GM21367 (cell line): ENCODE measurements at regions not wholly inside any gene's neighbourhood (a gene's known extent, or its start where the extent isn't known, plus 50 kb on each side); places are given as distances from the start of the nearest gene placed in this dataset.

Experiments
- ATAC-seq: cut with Tn5 transposase; IDR thresholded peaks from one replicate; pipeline ENCODE4 v1.9.1; 2021; ENCODE audit not compliant: unreplicated experiment

GRCh38 chr2:5039241-5039975 is 652.8 kb upstream of the SOX11 start:
- no peak for ATAC-seq

GRCh38 chr2:5040571-5040970 is 651.6 kb upstream of the SOX11 start:
- ATAC-seq: no peak

- no peak for ATAC-seq
Observed at GRCh38 chr2:5041501-5041900, 650.7 kb upstream of the SOX11 start.

GRCh38 chr2:5042666-5043440 is 649.3 kb upstream of the SOX11 start:
- no peak for ATAC-seq

DNA sequence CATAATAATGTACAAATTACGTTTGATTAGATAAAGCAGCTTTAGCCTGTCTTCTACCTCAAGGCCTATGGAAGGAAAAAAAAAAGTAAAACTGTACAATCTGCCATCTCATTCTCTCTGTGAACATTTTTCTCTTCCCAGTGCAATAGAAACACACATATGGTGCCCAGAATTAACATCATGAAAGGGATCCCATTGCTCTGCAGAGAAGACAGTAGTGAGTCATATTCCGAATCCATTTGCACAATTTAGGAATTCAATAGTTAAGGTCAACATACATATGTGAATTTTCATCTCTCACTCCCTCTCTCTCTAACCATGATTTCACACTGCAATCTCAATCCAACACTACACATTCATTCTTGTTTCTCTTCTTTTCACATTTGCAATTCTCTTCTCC is 640.9 kb upstream of the SOX11 start:
- ATAC-seq: no peak

DNA sequence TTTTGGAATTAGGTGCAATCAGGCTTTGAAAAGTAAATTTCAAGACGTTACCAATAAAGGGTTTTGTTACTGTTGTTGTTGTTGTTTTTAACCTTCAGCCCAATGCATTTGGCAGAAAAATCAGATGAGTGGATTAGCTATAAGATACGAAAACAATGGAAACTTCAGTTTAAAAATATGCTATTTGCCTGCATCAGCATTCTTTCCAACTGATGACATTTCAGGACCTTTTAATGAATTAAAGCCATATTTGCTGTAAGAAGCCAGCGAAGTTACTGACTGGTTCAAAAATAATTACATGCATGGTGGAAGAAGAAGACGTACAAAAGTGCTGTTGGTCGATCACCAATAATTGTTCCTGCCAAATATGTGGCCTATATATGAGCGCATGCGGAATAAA is 639.3 kb upstream of the SOX11 start:
- no peak for ATAC-seq

DNA sequence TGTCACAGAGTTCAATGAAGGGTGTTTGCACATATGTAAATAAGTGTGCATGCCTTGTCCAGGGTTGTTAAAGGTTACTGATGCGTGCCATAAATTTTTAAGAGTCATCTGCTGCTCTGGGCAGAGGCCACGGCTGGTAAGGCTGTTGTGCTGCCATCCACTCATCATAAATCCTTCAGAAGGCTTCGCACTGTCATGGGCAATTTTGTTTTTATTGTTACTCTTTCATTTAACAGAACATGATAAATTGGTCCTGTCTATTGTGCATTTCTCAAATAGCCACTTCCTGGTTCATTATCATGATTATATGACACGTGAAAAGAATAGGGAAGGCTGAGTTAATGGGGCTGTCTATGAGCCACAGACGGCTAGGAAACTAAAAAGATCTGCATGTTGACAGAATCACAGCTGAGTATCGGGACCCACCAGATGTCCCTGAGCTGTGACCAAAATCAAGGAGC is 634.3 kb upstream of the SOX11 start:
- no peak for ATAC-seq

DNA sequence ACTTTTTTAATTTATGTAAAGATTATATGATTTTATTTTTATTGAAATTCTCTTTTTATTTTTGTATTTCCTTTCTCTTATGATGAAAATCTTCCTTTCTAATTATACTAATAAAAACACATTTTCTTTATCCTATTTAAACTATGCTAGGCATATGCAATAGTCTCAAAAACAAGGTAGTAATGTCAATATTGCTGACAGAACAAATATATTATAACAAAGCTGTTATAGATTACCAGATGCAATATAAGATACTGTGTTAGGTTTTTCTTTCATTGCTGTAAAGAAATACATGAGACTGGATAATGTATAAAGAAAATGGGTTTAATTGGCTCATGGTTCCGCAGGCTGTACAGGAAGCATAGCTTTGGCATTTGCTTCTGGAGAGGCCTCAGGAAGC is 631.2 kb upstream of the SOX11 start:
- ATAC-seq: no peak

GRCh38 chr2:5064687-5065086 is 627.5 kb upstream of the SOX11 start:
- ATAC-seq: no peak

DNA sequence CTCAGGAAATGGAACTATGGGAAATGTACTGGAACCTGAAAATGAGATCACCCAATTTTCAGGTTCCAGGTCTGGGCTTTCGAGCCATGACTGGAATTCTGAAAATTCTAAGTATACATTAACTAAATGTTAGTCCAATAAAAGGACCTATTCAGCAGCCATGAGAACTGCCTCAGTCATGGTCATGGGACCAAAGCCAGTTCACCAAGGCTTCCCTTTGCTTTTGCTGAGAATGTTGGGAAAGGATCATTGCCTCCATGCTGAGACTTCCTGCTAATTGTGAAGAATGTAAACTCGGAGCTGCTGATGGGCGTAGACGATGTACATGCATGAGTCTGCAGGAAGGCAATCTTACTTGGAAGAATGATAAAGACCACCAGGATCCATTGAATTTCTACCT is 624.4 kb upstream of the SOX11 start:
- no peak for ATAC-seq

- no peak for ATAC-seq
Observed at GRCh38 chr2:5070257-5070656, 621.9 kb upstream of the SOX11 start.

- ATAC-seq: no peak
Observed at GRCh38 chr2:5074733-5075132, 617.5 kb upstream of the SOX11 start.

GRCh38 chr2:5076599-5076998 is 615.6 kb upstream of the SOX11 start:
- ATAC-seq: no peak

DNA sequence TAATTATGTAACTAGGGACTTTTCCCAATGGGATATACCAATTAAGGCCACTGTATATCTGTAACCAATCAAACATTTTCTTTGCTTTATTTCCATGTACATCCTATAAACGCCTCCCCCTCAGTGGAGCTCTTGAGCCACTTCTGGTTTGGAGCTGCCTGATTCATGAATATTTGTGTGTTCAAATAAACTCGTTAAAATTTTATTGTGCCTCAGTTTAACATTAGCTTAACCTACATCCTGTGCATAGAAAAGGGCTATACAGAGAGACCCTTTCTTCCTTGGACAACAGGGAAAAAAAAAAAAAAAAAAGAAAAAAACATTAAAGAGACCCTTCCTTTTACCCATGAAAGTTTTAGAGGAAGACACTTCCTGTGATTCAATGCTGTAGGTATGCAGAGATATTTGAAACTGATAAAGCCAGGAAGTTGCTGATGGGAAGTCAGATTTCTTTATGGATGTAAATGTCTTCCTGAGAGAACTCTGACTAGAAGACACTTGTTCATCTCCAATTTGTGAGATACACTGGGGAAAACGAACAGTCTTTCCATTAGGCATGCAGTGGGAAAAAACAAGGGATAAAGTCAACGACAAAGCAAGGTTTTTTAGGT is 614.6 kb upstream of the SOX11 start:
- ATAC-seq: no peak

DNA sequence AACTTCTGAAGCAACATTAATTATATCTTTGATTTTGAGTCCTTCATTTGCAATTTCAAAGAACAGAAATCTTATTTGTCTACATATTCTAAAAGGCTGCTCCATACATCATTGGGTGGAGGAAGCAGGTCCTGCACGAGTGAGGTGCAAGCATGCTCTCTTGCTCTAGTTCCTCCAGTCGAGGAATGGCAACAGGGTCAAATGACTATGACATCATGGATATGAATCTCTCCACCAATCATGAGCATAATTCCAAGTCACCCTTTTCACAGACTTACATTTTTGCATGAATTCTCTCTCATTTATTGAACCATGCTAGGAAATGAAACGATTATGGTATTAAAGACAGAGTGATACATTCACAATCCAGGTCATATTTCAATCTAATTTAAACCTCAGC is 608.8 kb upstream of the SOX11 start:
- ATAC-seq: no peak

GRCh38 chr2:5089409-5089808 is 602.8 kb upstream of the SOX11 start:
- ATAC-seq: no peak

GRCh38 chr2:5093056-5093455 is 599.1 kb upstream of the SOX11 start:
- ATAC-seq: no peak

DNA sequence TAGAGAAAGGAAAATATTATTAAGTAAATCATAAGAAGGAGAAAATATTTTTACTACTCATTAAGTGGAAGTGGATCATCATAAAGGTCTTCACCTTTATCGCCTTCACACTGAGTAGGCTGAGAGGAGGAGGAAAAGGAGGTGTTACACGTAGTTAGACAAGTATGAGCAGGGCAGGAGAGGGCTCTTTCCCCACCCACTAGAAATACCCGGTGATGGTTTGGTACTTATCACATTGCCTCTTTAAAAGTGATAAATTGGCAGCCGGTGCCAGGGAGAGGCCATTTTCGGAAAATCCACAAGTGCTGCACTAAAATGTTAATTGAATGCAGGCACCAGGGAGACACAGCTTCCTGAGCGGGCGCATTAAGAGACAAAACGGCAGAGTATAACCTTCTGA is 598.7 kb upstream of the SOX11 start:
- no peak for ATAC-seq

DNA sequence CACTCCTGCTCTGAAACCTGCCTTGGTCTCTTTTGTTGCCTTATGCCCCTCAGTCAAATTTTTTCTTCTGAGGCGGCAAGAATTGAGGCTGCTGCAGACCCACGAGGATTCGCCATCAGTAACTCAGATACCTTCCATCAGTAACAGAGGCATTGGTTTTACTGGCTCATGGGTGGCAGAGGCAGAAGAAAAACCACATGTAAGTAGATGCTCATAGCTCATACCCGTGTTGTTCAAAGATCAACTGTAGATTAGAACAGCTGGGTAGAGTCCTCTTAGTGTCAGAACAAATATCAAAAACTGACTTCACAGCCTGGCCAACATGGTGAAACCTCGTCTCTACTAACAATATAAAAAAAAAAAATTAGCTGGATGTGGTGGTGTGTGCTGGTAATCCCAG is 598.0 kb upstream of the SOX11 start:
- no peak for ATAC-seq

DNA sequence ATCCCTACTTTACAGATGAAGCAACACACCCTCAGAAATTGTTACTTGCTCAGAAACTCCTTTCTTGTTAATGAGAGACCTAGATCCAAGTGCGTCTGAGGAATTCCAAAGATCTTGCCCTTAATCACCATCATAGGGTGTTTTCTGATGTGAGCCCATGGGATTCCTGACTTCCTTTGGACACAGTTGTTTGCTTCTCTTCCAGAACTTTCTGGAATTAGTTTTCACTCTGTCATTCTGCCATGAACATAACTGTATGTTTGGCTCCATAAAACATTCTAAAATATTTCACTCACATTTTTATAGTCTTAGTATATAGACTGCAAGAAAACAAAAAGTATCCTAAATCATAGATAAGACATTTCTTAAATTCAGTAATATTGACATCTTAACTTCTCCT is 593.9 kb upstream of the SOX11 start:
- no peak for ATAC-seq

- no peak for ATAC-seq
Observed at GRCh38 chr2:5102823-5103222, 589.4 kb upstream of the SOX11 start.

DNA sequence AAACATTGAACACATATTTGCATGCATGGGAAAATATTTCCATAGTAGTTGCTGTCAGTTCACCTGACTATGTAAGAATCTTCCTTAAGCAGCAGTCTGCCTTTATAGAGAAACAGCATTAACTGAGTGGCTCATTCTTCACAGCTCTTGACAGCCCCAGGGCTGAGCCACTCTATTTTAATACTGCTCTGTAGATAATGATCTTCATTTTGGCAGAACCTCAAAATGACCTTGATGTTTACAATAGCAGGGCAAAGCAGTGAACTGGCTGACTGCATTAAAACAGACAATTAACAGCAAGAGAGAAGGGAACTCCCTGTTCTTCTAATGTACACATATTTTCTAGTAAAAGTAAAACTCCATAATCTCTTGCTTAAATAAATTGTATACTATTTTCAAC is 580.6 kb upstream of the SOX11 start:
- ATAC-seq: no peak
